ENCODE measurements at regions not wholly inside any gene's neighbourhood (a gene's known extent, or its start where the extent isn't known, plus 50 kb on each side); places are given as distances from the start of the nearest gene placed in this dataset.

GRCh38 chr12:90129366-90130030 lies 420.9 kb upstream of the ATP2B1 start:
- no peaks in the 10 kb centered on the region for H3K9me3 ChIP-seq
- DNase-seq (no peak), ATAC-seq (no peak)
- intact Hi-C loops (cut with DNase I), result no loop called here
- H3K4me1 ChIP-seq, result no peaks in the 10 kb centered on the region
- H3K27me3 ChIP-seq (ENCODE audit: low read depth), result no peaks in the 10 kb centered on the region
- H3K4me3 ChIP-seq, result no peak overlapping the region
- no peak for TF ChIP-seq CTCF (IDR thresholded peaks at IDR 0.05)
- no peaks in the 10 kb centered on the region for H3K36me3 ChIP-seq
- no peak overlapping the region for H3K27ac ChIP-seq

DNA sequence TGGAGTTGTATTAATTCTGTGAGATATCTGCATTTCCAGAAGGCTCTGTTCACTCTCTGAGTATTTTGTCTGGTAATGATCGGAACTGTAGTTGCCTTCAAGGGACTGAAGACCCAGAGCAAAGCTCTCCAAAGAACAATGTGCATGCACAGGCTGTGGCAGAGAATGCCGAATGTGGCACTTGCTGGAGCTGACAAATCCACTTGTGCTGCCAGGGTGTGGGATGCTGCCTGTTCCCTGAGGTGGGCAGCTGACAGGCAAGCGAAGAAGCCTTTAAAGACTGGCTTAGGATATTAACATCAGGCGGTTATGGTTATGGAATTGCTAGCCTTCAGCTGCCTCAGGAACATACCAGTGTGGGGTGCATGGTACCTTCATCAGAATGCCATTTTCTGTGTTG lies 419.9 kb upstream of the ATP2B1 start:
- no peaks in the 10 kb centered on the region for H3K27me3 ChIP-seq (ENCODE audit: low read depth)
- H3K9me3 ChIP-seq, result no peaks in the 10 kb centered on the region
- H3K36me3 ChIP-seq, result no peaks in the 10 kb centered on the region
- H3K4me1 ChIP-seq, result no peaks in the 10 kb centered on the region
- DNase-seq, result no peak
- intact Hi-C loops (cut with DNase I), result no loop called here
- no peak overlapping the region for H3K4me3 ChIP-seq
- no peak for ATAC-seq
- H3K27ac ChIP-seq, result no peak overlapping the region
- TF ChIP-seq CTCF (IDR thresholded peaks at IDR 0.05), result no peak

- Histone ChIP-seq H3K4me1 (no peaks in the 10 kb centered on the region), H3K9me3 (no peaks in the 10 kb centered on the region), H3K4me3 (no peak overlapping the region), H3K27ac (no peak overlapping the region), H3K36me3 (no peaks in the 10 kb centered on the region), H3K27me3 (ENCODE audit: low read depth) (no peaks in the 10 kb centered on the region)
- no peak for ATAC-seq
- no peak for DNase-seq
- intact Hi-C loops (cut with DNase I), result no loop called here
- no peak for TF ChIP-seq CTCF (IDR thresholded peaks at IDR 0.05)
Measured at GRCh38 chr12:90126125-90126524, 417.5 kb upstream of the ATP2B1 start.

GRCh38 chr12:90124914-90125313 lies 416.3 kb upstream of the ATP2B1 start:
- no peak for TF ChIP-seq CTCF (IDR thresholded peaks at IDR 0.05)
- intact Hi-C loops (cut with DNase I), result no loop called here

DNA sequence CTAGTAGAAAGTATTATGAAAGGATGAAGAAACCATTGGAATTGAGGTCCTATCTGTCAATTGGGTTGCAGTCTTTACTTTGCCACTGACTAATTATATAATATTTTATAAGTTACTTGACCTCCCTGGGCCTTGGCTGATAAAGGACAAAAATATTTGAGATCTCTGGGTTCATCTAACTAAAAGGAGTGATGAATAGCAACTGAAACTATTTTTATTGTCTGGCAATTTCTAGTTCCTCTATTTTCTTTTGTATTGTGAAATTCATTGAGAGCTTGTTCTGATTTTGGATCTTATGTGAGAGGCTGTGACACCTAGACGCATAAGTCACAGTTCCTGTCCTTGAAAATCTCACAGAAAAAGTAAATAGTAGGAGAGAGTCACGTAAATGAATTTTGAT lies 415.7 kb upstream of the ATP2B1 start:
- intact Hi-C loops (cut with DNase I), result no loop called here
- no peak for DNase-seq
- H3K4me3 ChIP-seq, result no peak overlapping the region
- H3K27ac ChIP-seq, result no peak overlapping the region
- H3K4me1 ChIP-seq, result no peaks in the 10 kb centered on the region
- peaks cover 14% of the 10 kb centered on the region for H3K9me3 ChIP-seq
- no peak for ATAC-seq
- no peaks in the 10 kb centered on the region for H3K27me3 ChIP-seq (ENCODE audit: low read depth)
- no peak for TF ChIP-seq CTCF (IDR thresholded peaks at IDR 0.05)
- H3K36me3 ChIP-seq, result no peaks in the 10 kb centered on the region

More at GRCh38 chr12:90124914-90125313, 416.3 kb upstream of the ATP2B1 start:
- peaks cover 8% of the 10 kb centered on the region for H3K9me3 ChIP-seq
- no peaks in the 10 kb centered on the region for H3K36me3 ChIP-seq
- no peak overlapping the region for H3K27ac ChIP-seq
- no peaks in the 10 kb centered on the region for H3K4me1 ChIP-seq
- no peaks in the 10 kb centered on the region for H3K27me3 ChIP-seq (ENCODE audit: low read depth)
- no peak overlapping the region for H3K4me3 ChIP-seq
- DNase-seq, result no peak
- ATAC-seq, result no peak
